GM20000 (cell line): ENCODE measurements at regions not wholly inside any gene's neighbourhood (a gene's known extent, or its start where the extent isn't known, plus 50 kb on each side); places are given as distances from the start of the nearest gene placed in this dataset.

Experiments
- DNase-seq: peaks from one replicate; pipeline ENCODE4 v3.0.0; 2012; ENCODE audit warnings: low spot score
- TF ChIP-seq, protein P1 (sequence below): IDR thresholded peaks from 2 replicates; pipeline ENCODE4 v1.5.1; 2012; ENCODE audit warnings: mild to moderate bottlenecking, control low read depth; ENCODE audit errors: extremely low read depth, missing control alignments

DNA sequence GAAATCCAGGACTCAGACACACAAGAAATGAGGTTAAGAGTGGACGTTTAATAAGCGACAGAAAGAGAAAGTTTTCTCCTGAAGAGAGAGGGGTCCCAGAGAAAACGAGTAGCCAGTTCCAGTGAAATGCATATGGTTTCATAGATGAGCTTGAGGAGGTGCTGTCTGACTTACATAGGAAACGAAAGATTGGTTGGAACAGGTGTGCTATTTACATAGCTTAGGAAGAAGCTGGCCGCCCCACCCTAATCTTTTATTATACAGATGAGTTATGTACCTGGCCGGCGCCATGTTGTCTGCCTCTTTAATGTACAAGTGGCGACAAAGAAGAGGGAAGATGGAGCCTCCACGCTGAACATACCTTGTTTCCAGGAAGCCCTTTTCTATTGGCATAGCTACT, 223.0 kb downstream of the SLC6A15 start:
- TF ChIP-seq, protein P1, sequence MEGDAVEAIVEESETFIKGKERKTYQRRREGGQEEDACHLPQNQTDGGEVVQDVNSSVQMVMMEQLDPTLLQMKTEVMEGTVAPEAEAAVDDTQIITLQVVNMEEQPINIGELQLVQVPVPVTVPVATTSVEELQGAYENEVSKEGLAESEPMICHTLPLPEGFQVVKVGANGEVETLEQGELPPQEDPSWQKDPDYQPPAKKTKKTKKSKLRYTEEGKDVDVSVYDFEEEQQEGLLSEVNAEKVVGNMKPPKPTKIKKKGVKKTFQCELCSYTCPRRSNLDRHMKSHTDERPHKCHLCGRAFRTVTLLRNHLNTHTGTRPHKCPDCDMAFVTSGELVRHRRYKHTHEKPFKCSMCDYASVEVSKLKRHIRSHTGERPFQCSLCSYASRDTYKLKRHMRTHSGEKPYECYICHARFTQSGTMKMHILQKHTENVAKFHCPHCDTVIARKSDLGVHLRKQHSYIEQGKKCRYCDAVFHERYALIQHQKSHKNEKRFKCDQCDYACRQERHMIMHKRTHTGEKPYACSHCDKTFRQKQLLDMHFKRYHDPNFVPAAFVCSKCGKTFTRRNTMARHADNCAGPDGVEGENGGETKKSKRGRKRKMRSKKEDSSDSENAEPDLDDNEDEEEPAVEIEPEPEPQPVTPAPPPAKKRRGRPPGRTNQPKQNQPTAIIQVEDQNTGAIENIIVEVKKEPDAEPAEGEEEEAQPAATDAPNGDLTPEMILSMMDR, result no peak

DNA sequence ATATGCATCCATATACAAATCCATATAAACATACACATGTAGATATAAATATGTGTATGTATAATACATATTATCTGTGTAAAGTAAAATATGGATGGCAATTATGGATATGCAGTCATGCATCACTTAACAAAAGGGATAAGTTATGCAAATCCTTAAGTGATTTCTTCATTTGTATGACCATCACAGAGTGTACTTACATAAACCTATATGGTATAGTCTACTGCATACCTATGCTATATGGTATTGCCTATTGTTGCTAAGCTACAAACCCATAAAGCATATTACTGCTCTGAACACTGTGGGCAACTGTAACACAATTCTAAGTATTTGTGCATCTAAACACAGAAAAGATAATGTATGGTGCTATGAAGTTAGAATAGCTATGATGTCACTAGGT, 227.2 kb downstream of the SLC6A15 start:
- TF ChIP-seq, protein P1, result no peak
- DNase-seq, result no peak

More for the DNA sequence above, 223.0 kb downstream of the SLC6A15 start:
- no peak for DNase-seq

DNA sequence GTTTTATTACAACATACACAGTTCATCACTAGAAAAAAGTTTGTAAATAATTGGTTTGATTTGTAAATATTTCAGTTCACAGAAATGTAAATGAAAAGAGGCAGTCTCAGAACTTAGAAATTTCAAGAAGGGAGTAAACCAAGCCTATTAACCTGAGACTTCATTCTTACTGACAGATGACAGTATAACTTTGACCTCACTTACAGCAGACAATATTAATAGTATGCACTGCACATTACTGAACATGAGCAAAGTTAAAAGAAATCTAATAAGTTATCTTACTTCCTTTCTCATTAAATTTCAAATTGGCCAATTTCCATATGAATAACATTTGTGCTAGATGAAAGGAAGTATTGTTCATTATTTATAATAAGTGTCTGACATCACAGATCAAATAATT, 235.8 kb downstream of the SLC6A15 start:
- TF ChIP-seq, protein P1, result no peak
- no peak for DNase-seq

DNA sequence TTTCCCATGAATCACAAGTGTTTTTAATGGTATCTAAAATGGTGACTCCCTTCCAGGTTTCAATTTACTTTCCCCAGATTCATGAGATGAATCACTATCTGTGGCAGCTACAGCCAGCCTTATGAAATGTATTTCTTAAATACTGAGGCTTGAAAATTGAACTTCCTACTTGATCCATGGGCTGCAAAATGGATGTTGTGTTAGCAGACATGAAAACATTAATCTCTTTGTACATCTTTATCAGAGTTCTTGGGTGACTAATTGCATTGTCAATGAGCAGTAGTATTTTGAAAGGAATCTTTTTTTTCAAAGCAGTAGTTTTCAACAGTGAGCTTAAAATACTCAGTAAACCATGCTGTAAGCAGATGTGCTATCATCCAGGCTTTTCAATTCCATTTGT, 250.8 kb downstream of the SLC6A15 start:
- no peak for DNase-seq
- TF ChIP-seq, protein P1, result no peak

DNA sequence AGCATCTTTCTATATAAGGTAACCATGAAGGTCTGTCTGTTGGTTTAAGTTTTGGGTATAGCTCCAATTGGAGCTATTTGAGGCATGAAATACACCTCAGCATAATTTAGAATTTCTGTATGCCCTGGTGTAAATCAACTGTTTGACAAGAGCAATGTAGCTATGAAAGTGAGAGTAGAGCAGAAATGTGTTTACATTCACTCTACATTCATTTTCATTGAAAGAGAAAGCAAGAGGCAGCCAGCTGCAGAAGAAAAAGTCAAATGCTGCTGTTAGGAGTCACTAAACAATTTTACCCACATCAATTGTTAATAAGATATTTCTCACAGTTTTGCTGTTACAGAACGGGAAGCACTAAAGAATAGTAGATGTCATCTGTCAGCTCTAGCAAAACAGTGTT, 252.5 kb downstream of the SLC6A15 start:
- no peak for DNase-seq

DNA sequence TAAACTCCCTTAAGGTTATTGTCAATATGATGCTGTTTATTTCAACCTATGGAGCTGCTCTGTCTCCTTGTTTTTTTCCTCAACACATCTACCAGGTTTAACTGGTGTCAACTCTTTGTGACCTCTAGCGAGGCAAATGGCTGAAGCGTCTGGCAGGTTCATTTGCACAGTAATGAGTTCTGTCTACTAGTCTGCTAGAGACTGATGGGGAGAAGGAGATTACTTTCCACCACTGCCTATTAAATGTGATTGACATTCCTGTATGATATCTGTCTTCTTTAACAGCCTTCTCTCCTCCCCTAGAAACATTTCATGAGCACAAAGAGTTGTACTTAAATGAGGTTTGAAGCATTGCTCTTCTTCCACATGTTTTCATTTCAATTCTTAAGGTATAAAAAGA, 253.7 kb downstream of the SLC6A15 start:
- TF ChIP-seq, protein P1, result no peak
- DNase-seq, result no peak

More for the DNA sequence above, 252.5 kb downstream of the SLC6A15 start:
- TF ChIP-seq, protein P1, result no peak

DNA sequence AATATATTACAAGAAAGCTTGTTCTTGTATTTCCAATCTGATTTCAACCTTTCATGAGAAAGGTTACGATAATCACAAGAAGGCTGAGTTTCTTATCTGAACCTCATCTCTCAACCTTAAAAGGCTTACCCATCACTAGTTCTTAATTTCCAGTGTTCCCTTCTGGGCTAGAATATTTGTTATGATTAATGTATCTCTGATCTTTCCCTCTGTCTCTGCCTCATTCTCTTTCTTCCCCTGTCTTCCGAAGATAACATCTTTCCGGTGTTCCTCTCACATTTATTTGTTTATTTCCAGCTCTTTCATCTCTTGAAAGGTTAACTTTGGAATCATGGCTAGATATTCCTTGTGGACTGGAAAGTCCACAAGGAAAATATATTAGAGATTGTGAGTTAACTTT, 255.9 kb downstream of the SLC6A15 start:
- DNase-seq, result no peak
- TF ChIP-seq, protein P1, result no peak
